HG02623 (cell line): ENCODE measurements at regions not wholly inside any gene's neighbourhood (a gene's known extent, or its start where the extent isn't known, plus 50 kb on each side); places are given as distances from the start of the nearest gene placed in this dataset.
"Not testable (repeated sequence)": the region's sequence is repeated elsewhere in the genome, so short reads cannot be mapped to it uniquely, and the experiment has no call there.

Experiments used
- ATAC-seq: cut with Tn5 transposase; IDR thresholded peaks from one replicate; pipeline ENCODE4 v1.9.1; 2021; ENCODE audit warnings: moderate library complexity; ENCODE audit not compliant: unreplicated experiment

GRCh38 chr4:141290771-141291170 is 70.1 kb downstream of the ZNF330 start:
- no peak for ATAC-seq

GRCh38 chr4:141294306-141294705 is 73.6 kb downstream of the ZNF330 start:
- no peak for ATAC-seq

- no peak for ATAC-seq
Observed at GRCh38 chr4:141301216-141301615, 80.5 kb downstream of the ZNF330 start.

- ATAC-seq = no peak
Observed at GRCh38 chr4:141302924-141303323, 82.2 kb downstream of the ZNF330 start.

GRCh38 chr4:141304346-141304745 is 83.7 kb downstream of the ZNF330 start:
- no peak for ATAC-seq

- no peak for ATAC-seq
Observed at GRCh38 chr4:141306331-141306730, 85.6 kb downstream of the ZNF330 start.

- ATAC-seq = peak; percentile 99
Observed at GRCh38 chr4:141307241-141307689, 86.6 kb downstream of the ZNF330 start.

- ATAC-seq = no peak
Observed at GRCh38 chr4:141309874-141310273, 89.2 kb downstream of the ZNF330 start.

- ATAC-seq = no peak
Observed at GRCh38 chr4:141311246-141312204, 90.8 kb downstream of the ZNF330 start.

GRCh38 chr4:141314627-141315026 is 93.9 kb downstream of the ZNF330 start:
- ATAC-seq = no peak

- no peak for ATAC-seq
Observed at GRCh38 chr4:141328560-141329173, 108.0 kb downstream of the ZNF330 start.

- ATAC-seq = no peak
Observed at GRCh38 chr4:141329174-141329569, 108.5 kb downstream of the ZNF330 start.

- ATAC-seq = no peak
Observed at GRCh38 chr4:141330616-141331015, 109.9 kb downstream of the ZNF330 start.

- no peak for ATAC-seq
Observed at GRCh38 chr4:141331534-141332358, 111.1 kb downstream of the ZNF330 start.

- not testable (repeated sequence) for ATAC-seq
Observed at GRCh38 chr4:141332359-141333181, 111.9 kb downstream of the ZNF330 start.

- ATAC-seq = not testable (repeated sequence)
Observed at GRCh38 chr4:141333456-141334230, 112.9 kb downstream of the ZNF330 start.

GRCh38 chr4:141335166-141335565 is 114.5 kb downstream of the ZNF330 start:
- ATAC-seq = no peak

GRCh38 chr4:141338238-141338637 is 117.5 kb downstream of the ZNF330 start:
- ATAC-seq = no peak

GRCh38 chr4:141339391-141339790 is 118.7 kb downstream of the ZNF330 start:
- no peak for ATAC-seq

- ATAC-seq = no peak
Observed at GRCh38 chr4:141339966-141340365, 119.3 kb downstream of the ZNF330 start.
